HS-27A (cell line): ENCODE measurements at regions not wholly inside any gene's neighbourhood (a gene's known extent, or its start where the extent isn't known, plus 50 kb on each side); places are given as distances from the start of the nearest gene placed in this dataset.

ENCODE experiments used
- DNase-seq: peaks from one replicate; pipeline ENCODE4 v3.0.0-alpha.2; 2012; ENCODE audit warnings: low read depth, missing footprints

DNA sequence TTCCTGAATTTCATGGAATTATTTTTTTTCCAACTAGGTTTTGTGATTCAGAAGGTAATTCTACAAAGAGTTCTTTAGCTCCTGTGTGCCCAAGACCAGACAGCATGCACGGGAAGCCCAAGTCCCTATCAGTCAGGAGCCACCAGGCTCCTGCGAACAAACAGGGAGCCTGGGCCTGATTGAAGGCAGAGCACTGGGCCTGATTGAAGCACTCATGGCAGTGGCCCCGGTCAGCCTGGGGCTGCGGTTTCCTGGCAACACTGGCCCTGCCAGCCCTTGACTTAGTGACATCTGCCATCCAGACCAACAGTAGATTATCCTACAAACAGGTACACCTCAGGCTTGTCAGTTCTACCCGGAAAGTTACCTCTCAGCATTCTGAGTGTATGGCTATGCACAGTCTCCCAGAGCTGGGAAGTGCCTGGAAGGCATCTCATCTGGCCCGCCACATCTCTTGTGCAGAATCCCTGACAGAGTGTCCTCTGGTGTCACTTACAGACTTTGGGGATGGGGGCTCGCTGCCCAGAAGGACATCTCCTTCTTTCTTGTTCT is 133.8 kb downstream of the VEGFA start:
- DNase-seq: no peak

- no peak for DNase-seq
Observed at GRCh38 chr6:43901733-43902230, 131.8 kb downstream of the VEGFA start.

DNA sequence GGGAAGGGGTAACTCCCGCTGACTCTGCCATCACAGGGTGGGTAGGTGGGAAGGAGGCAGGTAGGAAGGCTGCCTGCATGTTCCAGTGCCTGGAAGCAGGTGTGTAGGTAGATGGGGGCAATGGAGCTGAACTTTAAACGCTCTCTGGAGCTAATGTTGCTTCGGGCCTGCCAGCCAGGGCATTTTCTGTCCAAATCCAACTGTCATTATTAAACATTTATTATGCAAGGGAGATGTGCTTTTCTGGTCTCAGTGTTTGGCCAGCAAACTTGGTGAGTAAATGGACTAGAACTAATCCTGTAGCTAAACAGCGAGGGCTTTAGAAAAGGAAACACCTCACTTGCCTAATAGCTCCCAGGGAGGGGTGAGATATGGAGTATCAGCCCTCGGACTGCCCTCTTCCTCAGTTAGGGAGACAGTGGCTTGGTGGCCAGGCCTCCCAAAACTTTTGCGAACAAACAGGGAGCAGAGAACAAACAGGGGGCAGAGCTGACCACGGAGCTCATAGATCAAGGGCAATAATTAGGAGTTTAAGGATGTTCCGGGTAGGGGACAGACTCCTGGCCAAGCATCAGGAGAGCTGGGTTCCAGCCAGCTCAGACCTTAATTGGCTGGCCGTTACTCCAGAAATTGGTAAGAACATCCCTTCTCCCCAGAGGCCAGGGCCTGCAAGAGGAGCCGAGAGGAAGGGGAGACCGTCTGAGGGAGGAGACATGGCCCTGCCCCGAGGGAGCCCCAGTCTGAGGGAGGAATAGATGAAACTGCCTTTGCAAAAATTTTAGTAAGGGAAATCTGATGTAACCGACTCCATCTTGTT is 131.1 kb downstream of the VEGFA start:
- no peak for DNase-seq

- DNase-seq: no peak
Observed at GRCh38 chr6:43900560-43900915, 130.5 kb downstream of the VEGFA start.

- DNase-seq: no peak
Observed at GRCh38 chr6:43899830-43900229, 129.8 kb downstream of the VEGFA start.

- no peak for DNase-seq
Observed at GRCh38 chr6:43898358-43899131, 128.5 kb downstream of the VEGFA start.

DNA sequence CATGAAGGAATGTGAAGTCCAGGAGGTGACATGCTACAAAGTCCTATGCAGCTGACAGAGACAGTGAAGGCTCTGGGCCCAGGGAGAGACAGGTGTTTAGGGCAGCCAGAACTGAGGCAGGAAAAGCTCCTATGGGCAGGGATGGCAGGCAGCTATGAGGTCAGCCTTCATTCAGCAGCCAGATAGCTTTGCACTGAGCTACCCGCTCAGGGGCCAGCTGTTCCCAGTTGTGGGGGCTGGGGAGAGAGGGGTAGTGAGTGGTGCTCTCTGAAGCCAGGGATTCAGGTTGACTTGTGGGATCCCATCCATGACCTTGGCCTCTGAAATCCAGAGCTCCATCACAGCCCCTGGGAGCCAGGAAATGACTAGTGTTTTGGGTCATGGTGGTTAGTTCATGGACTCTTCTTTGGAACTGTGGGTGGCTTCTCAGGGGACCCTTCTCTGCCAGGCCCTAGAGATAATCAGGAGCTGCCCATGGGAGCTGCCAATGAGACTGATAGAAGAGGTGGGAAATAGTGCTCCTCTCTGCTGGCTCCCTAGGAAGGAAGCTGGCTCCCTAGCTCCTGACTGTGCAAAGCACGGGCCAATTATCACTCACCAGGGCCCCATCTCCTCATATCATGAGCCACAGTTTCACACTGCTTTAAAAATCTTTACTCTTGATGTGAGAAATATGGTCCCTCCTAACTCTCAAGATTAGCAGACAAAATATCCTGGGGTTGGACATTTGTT is 127.7 kb downstream of the VEGFA start:
- no peak for DNase-seq

GRCh38 chr6:43896329-43897255 is 126.6 kb downstream of the VEGFA start:
- no peak for DNase-seq

GRCh38 chr6:43895656-43896328 is 125.8 kb downstream of the VEGFA start:
- no peak for DNase-seq

GRCh38 chr6:43893073-43893472 is 123.1 kb downstream of the VEGFA start:
- no peak for DNase-seq

- no peak for DNase-seq
Observed at GRCh38 chr6:43891072-43891870, 121.3 kb downstream of the VEGFA start.

GRCh38 chr6:43890197-43891062 is 120.4 kb downstream of the VEGFA start:
- no peak for DNase-seq

DNA sequence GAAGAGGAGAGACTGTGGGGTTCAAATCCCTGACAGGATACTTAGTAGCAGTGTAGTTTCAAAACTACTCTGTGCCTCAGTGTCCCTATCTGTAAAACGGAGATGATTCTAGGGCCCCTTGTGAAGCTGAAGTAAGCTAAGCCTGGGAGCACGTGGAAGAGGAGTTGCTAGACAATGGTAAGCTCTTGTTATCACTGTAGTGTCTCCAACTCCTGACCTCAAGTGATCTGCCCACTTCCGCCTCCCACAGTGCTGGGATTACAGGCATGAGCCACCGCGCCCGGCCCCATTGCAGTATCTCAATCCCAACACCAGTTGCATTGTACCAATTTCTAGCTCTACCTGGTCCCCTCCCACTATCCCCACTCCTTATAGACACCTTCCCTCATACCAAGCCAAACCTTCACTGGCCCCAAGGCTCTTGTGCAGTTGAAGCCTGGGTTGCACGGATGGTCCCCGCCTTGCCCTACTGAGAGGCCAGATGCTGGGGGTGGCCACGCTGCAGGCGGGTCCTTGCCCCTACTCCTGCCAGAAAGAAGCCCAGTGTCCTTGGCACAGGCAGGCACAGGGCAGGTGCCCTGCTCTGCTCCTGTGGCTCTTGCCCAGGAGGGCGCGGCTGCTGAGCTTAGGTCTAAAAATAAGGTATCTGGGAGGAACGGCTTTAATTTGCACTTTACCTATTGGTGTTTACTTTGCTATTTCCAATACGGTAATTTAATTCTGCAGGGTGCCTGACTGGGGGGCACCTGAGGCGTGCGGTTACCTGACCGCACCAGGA is 118.1 kb downstream of the VEGFA start:
- DNase-seq: no peak

GRCh38 chr6:43887340-43887858 is 117.4 kb downstream of the VEGFA start:
- DNase-seq: peak; percentile 8

GRCh38 chr6:43886717-43887339 is 116.8 kb downstream of the VEGFA start:
- no peak for DNase-seq

DNA sequence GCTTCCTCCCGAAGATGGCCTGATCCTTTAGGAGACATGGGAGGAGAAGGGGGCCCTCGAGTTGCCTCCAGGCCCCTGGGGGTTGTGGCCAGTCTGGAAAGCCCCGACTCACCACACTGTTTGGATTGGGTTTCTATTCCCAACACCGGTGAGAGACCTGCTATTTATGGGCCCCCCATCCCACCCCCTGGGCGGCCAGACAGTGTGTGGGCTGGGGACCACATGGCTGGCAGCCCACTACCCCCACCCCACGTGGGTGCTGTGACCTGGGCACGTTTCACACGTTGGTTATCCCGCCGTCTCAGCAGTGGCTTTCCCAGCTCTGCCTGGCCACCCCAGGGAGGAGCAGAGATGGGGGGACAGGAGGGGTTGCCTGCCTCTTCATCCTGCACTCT is 116.1 kb downstream of the VEGFA start:
- no peak for DNase-seq

GRCh38 chr6:43885399-43886066 is 115.5 kb downstream of the VEGFA start:
- DNase-seq: no peak
